ENCODE measurements at regions not wholly inside any gene's neighbourhood (a gene's known extent, or its start where the extent isn't known, plus 50 kb on each side); places are given as distances from the start of the nearest gene placed in this dataset.

DNA sequence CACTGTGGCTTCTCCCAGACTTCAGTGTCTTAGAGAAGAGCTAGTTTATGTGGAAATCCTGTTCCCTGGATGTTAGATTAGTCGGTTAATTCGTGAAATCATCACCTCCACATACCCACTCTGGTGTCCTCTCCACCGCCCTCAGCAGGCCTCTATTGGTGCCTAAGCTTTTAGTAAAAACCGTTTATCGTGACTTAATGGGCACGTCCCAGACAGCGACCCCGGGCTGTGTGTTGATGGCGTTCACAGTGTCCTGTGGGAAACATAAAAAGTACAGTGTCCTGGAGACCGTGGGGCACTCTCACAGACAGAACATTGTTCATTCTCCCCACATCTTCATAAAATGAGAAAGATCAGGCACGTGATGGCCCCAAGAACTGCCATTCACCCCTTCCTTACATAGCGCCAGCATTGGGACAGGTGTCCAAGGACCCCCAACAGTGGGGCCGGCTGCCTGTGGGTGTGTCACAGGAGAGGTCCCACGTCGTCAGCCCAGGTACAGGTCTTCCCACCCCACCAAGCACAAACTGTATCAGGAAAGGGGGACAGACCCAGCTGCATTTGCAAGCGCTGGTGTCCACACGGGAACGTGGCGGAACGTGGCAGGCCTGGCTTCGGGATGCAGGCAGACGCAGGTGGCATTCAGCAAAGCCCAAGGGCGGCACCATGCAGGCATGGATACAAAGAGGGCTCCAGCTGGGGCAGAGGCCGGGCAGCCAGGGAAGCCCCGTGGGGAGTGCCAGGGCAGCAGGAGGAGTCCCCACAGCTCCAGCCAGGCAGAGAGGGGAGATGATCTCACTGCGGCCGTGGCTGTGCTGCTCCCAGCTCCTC, 237.7 kb downstream of the DLL1 start:
- Histone ChIP-seq H3K23ac (ENCODE audit: insufficient read length) (no peak overlapping the region), H2BK20ac (ENCODE audit: low read length) (no peak overlapping the region), H2AFZ (ENCODE audit: low read length) (no peak overlapping the region), H2AK5ac (ENCODE audit: low read depth, low read length) (no peak overlapping the region), H3K14ac (ENCODE audit: insufficient read length) (no peak overlapping the region), H3K9me3 (ENCODE audit: insufficient read depth in 2 of 2, low read depth in 1 of 2, low read length in 1 of 2) (peaks cover 0 to 6% of the 10 kb centered on the region in 2 experiments; a peak in 1 of 4 replicates), H2BK120ac (replicated peaks; ENCODE audit: low read depth, low read length) (no peak overlapping the region), H3K27me3 (replicated peaks in 1 of 4; ENCODE audit: control insufficient read depth in 3 of 4, extremely low read depth in 1 of 4, insufficient read depth in 3 of 4, low read length in 3 of 4) (no peaks in the 10 kb centered on the region), H3K23me2 (ENCODE audit: low read depth, low read length) (no peaks in the 10 kb centered on the region), H3K27ac (ENCODE audit: low read depth, low read length) (no peak overlapping the region), H4K20me1 (replicated peaks in 1 of 2; ENCODE audit: control insufficient read depth in 1 of 2, insufficient read depth in 2 of 2, low read length in 2 of 2) (no peaks in the 10 kb centered on the region), H3K4me3 (ENCODE audit: extremely low read depth in 1 of 4, insufficient read depth in 2 of 4, low read depth in 3 of 4, low read length in 4 of 4) (no peak overlapping the region), H4K5ac (ENCODE audit: insufficient read length, low read depth, low read length) (no peak overlapping the region), H3K9ac (replicated peaks in 1 of 4; ENCODE audit: extremely low read depth in 1 of 4, low read depth in 3 of 4, low read length in 3 of 4) (no peak overlapping the region), H4K91ac (replicated peaks; ENCODE audit: insufficient read length, low read length) (no peak overlapping the region), H2BK5ac (ENCODE audit: low read depth, low read length) (no peak overlapping the region), H3K4me1 (replicated peaks in 1 of 4; ENCODE audit: control insufficient read depth in 3 of 4, insufficient read depth in 4 of 4, low read length in 3 of 4) (peaks cover 0 to 2% (median 0%) of the 10 kb centered on the region in 4 experiments; a peak in 1 of 7 replicates), H4K8ac (ENCODE audit: extremely low read depth, insufficient read depth, low read length) (no peak overlapping the region; the same call in 1 of the 2 replicates), H3K36me3 (ENCODE audit: control insufficient read depth in 2 of 4, insufficient read depth in 4 of 4, low read length in 3 of 4) (no peaks in the 10 kb centered on the region), H2BK12ac (ENCODE audit: low read depth, low read length) (no peak overlapping the region; the same call in 1 of the 2 replicates), H3K79me1 (ENCODE audit: low read depth, low read length) (no peaks in the 10 kb centered on the region), H3K56ac (replicated peaks; ENCODE audit: insufficient read length, low read depth, low read length) (no peak overlapping the region), H3K18ac (ENCODE audit: extremely low read depth, low read length) (no peak overlapping the region), H3K79me2 (ENCODE audit: control insufficient read depth in 1 of 2, insufficient read depth in 2 of 2, low read length in 2 of 2) (no peaks in the 10 kb centered on the region; a peak in 1 of 4 replicates), H3K4ac (replicated peaks; ENCODE audit: insufficient read length, low read depth, low read length) (no peak overlapping the region), H3K4me2 (ENCODE audit: insufficient read depth in 1 of 2, low read depth in 2 of 2, low read length in 2 of 2) (no peak overlapping the region), H2BK15ac (ENCODE audit: low read length) (no peak overlapping the region)
- CTCF ChIA-PET (ENCODE audit: partially characterized antibody) = no interaction called here
- 90% methylated on average over 24 of the region's 27 CpGs; no CpG with 5 or more reads in 1 of the 2 experiments for WGBS, 2 experiments (ENCODE audit: extremely low coverage in 1 of 2, insufficient coverage in 1 of 2, insufficient read length in 1 of 2, insufficient replicate concordance in 2 of 2, low coverage in 1 of 2, low lambda C conversion rate in 2 of 2, missing lambda C conversion rate in 1 of 2)
- no peak for DNase-seq (ENCODE audit: low read depth in 1 of 2, low spot score in 2 of 2)
- no peak for FAIRE-seq
- POLR2A ChIA-PET (ENCODE audit: partially characterized antibody) = no interaction called here
- TF ChIP-seq NANOG (IDR thresholded peaks at IDR 0.05; ENCODE audit: insufficient read depth, low read depth, low read length, poor library complexity, severe bottlenecking) (no peak), KDM1A (IDR thresholded peaks at IDR 0.05; ENCODE audit: borderline replicate concordance, low read length) (no peak), BACH1 (IDR thresholded peaks at IDR 0.05; ENCODE audit: low read length) (no peak), SRF (IDR thresholded peaks at IDR 0.05; ENCODE audit: low read depth, low read length) (no peak), TAF7 (optimal IDR thresholded peaks at IDR 0.05; ENCODE audit: borderline replicate concordance, low read depth, low read length) (no peak), CREB1 (IDR thresholded peaks at IDR 0.05) (no peak), FOSL1 (IDR thresholded peaks at IDR 0.05; ENCODE audit: insufficient read depth, low read depth, low read length) (no peak), POLR2A (IDR thresholded peaks at IDR 0.05; ENCODE audit: control extremely low read depth in 1 of 2, low read depth in 2 of 2, low read length in 2 of 2) (no peak), SIRT6 (IDR thresholded peaks at IDR 0.05; ENCODE audit: low read length) (no peak)
- TF ChIP-seq, protein P1, sequence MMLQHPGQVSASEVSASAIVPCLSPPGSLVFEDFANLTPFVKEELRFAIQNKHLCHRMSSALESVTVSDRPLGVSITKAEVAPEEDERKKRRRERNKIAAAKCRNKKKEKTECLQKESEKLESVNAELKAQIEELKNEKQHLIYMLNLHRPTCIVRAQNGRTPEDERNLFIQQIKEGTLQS (IDR thresholded peaks at IDR 0.05; ENCODE audit: insufficient read depth, low read depth, low read length) = no peak
- TF ChIP-seq, protein P2, sequence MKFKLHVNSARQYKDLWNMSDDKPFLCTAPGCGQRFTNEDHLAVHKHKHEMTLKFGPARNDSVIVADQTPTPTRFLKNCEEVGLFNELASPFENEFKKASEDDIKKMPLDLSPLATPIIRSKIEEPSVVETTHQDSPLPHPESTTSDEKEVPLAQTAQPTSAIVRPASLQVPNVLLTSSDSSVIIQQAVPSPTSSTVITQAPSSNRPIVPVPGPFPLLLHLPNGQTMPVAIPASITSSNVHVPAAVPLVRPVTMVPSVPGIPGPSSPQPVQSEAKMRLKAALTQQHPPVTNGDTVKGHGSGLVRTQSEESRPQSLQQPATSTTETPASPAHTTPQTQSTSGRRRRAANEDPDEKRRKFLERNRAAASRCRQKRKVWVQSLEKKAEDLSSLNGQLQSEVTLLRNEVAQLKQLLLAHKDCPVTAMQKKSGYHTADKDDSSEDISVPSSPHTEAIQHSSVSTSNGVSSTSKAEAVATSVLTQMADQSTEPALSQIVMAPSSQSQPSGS (IDR thresholded peaks at IDR 0.05; ENCODE audit: low read length) = no peak

Measured in H1 (cell line).